Daoy (cell line): ENCODE measurements at regions not wholly inside any gene's neighbourhood (a gene's known extent, or its start where the extent isn't known, plus 50 kb on each side); places are given as distances from the start of the nearest gene placed in this dataset.

ENCODE experiments used
- DNase-seq: peaks from one replicate; pipeline ENCODE4 v3.0.0-alpha.2; 2015; ENCODE audit warnings: low read depth

DNA sequence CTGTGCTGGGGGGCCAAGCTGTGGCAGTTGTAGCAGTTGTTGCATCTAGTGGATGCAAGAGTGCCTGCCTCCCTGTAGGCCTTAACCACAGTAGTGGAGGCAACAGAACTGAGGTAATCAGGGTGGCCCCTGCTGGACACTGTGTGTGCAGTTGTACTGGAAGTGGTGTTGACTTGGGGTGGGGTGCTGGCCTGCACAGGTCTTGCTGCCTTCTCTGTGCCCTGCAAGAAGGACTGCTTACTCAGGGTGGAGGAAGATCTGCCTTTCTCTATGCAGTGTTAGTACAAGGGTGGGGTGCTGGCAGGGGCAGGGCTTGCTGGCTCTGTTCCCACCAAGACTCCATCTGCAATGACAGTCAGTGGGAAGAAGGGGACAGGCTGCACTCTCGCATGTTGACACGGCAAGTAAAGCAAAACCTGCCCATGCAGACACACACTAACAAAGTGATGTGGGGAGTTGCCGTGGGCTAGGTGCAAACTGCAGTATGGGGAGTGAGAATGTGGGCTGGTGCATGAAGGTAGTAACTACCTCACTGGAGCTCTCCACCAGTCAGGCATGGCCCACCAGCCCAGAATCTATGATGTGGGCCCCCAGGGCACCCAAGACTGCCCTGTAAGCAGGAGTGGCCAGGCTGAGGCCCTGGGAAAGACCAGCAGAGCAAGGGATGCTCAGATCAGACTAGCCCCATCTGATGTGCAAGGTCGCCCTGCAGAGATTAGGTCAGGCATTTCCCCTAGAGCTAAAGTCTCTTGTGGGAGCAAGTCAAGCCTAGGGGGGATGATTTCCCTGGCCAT lies 594.9 kb downstream of the TECRL start:
- DNase-seq = no peak

DNA sequence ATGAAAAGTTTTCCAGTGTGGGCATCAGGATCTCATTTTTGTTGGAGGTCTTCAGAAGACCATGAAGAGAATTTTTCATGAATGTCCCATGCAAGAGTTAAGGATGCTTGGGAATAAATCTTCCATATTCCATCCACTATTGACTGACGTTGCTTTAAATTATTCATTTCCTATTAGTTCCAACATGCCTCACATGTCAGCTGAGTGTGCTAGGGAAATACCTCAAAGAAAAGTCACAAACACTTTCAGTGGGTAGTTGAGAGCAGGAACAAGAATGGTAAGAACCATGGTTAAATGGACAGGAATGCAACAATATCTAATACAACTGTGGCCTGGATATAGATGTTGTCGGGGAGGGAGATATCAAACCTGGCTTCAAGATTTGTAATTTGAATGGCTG lies 610.1 kb downstream of the TECRL start:
- DNase-seq = no peak

DNA sequence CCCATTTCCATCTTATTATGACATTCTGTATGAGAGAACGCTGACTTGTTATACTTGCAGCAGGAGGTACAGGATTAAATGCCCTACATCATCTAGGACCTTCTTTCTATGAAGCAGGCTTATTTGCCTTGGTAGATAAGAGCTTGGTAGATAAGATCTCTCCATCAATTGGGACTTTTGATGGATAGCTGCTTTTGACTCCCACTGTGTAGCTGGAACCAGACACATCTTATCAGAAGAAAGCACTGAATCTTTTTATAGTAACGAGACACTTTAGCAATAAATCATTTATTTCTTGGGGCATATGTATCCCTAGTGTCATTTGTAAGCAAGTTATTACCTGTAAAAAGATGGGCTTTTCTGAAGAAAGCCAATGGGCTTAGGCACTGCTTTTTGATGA lies 613.9 kb downstream of the TECRL start:
- no peak for DNase-seq

DNA sequence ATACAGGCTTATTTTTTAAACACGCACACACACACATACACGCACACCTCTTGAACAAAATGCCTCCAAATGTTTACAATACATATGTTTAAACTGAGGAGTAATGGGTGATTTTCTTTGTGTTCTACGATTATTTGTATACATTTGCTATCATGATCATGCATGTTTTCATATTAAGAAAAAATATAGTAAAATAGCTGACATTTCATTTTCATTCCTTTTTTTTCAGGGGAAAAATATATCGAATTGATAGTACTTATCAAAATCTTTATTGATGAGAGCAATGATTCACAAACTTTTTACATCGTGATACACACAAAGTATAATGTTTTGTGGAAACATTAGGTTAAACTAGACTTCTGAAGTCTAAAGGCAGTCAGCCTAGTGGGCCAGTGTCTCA lies 618.9 kb downstream of the TECRL start:
- DNase-seq = no peak

DNA sequence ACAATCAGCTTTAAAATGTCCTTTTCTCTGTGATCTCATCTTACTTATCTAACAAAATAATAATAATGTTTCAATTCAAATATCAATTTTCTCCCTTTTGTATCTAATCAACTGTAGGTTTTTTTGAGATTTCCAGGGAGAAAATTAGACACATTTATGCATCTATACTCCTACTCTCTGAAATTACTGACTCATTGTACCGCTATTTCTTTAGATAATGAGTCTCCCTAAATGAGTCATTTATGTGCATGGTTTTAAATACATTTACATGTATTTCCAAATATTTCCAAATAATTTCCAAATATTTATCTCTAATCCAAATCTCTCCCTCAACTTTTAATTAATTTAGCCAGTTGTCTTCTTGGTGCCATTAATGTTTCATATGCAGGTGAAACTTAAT lies 621.0 kb downstream of the TECRL start:
- no peak for DNase-seq

DNA sequence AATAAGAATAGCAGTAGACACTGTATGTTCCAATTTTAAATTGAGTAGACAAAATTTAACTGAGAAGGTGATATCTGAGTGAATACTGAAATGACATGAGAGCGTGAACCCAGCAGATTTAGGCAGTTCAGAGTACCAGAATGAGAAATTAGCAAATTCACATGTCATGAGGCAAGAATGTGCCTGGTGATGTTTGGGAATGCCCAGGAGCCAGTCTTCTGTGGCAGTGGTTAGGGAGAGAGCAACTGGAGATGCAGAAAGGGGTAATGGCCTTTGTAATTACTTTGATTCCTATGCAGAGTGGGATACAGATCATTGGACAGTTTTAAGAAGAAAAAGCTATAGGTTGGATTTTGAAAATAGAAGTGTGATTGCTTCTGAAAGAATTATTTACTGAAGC lies 621.9 kb downstream of the TECRL start:
- no peak for DNase-seq

DNA sequence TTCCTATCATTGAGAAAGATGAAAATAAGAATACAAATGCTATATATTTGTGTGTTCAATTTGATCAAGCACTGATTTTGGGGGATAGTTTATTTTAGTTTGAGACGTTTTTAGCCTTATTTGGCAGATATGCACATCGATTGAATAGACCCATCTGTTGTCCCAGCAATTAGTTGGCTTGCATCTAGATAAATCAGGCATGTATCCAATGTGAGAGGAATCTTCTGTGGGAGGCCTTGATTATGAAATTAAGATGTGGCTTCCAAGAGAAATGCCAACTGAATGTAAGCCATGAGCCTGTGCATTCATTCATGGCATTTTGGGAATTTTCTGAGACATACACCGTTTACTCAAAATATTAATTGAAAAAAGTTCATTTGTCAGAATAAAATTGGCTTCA lies 623.1 kb downstream of the TECRL start:
- DNase-seq = no peak

DNA sequence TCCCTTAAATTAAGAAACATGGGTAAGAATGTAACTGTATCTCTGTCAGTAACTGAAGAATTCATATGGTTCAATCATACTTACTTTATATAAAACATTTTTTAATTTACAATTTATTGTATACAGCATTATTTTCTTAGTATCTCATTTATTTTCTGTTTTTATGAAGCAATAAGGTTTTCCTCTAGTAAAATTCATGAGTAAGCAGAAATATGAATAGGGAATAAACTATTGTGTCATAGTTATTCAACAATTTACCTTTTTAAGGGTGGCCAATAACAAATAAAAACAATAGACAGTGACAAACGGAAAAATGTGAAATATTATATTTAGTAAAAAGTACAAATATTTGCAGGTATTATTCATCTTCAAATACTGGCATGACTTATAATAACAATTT lies 624.4 kb downstream of the TECRL start:
- no peak for DNase-seq

DNA sequence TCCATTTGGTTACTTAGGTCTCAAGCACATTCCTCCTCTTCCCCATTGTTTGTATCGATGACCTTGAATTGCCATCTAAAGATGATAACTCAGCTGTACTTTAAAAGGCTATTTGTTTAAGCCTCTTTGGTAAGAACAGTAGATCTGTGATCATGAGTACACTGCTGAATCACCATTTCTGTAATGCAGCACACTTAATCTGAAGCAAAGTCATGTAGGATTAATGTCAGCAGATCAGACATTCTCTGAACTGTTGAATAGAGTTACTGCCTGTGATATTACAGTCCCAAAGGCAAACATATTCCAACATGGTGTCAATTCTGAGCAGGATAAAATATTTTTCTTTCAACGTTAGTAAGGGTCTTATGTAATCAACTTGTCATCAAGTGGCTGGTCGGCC lies 631.6 kb downstream of the TECRL start:
- no peak for DNase-seq

DNA sequence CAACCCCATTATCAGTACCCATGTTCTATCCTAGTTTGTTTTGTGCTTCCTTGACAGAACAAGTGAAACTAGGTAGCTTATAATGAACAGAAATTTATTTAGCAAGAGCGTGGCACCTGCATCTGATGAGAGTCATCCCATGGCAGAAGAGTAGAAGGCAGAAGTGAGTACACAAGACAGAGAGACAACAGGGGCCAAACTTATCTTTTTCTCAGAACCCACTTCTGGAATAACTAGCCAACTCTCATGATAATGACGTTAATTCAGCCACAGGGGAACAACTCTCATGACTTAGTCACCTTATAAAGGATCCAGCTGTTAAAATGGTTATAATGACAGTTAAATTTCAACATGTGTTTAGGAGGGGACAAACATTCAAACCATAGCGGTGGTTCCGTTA lies 644.9 kb downstream of the TECRL start:
- no peak for DNase-seq

DNA sequence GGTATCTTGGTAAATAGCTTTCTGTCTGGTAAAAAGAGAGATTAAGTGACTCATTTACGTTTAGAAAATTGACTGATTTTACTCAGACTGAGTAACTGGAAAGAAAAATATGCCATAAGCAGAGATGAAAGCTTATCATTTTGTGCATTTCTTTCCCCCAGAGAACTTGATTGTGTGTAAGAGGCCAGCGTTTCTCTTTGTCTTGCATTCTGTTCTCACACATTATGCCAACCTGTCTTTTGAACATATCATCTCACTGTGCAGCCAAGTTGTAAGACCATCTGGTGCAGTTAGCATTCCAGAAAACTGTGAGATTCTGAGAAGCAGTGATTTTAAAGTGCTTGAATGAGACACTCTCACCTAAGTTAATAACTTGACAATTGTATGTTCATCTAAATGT lies 651.3 kb downstream of the TECRL start:
- no peak for DNase-seq

DNA sequence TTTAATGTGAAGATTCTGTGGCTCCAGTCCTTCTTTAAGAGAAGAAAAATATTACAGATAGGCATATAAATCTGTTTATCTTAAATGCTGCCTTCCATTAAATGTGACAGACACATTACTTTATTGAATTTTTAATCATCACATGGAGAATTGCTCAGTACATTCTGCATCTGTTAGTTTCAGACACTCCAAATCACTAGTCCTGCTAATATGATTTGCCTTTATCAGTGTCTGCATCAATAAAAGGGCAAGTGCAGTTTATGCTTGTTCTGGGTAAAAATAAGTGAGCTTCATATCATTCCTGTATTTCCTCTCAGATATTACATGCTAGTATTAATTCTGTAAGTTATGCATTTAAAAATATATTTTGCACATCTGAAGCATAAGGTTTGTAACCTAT lies 666.4 kb downstream of the TECRL start:
- no peak for DNase-seq

DNA sequence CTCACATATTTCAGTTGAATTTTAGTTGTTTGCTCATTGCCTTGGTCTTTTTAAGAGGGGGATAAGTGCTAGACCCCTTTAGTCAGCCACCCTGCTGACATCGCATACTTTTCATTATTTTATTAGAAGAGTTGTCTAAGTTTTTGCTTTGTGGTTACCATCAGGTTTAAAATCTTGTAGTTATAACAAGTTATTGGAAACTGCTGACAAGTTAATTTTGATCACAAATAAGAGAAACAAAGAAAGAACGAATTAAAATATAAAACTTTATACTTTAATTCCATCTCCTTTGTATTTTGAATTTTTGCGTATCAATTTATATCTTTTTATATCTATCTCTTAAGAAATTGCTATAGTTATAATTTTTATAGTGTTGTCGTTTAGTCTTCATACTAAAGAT lies 679.7 kb downstream of the TECRL start:
- no peak for DNase-seq

DNA sequence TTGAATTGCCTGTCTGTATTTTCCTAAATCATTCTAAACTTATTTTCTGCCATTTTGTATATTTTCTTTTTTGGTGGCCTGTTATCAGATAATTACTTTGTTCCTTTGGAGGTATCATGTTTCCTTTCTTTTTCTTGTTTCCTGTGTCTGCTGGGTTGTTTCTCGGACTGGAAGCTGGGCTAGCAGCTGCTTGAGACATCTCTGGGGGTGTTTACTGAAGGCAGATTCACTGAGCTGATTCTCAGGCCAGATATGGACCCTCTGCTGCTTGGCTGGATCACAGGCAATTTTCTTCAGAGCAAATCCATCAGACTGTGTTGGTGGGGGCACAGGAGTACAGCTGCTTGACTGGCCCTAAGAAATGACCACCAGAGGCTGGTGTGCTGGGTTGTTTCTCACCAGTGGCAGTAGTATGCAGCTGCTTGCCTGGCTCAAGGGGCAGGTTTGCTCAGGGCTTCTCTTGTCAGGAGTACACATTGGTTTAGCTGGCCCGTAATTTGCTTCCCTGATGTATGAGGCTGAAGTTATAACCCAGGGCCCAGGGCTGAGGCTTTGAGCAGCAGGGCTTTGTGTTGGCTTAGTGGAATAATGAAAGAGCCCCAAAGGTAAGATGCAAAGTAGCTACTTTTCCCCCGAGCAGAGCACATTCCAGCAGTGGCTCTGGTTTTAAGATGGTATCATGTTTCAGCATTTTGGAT lies 680.6 kb downstream of the TECRL start:
- no peak for DNase-seq

DNA sequence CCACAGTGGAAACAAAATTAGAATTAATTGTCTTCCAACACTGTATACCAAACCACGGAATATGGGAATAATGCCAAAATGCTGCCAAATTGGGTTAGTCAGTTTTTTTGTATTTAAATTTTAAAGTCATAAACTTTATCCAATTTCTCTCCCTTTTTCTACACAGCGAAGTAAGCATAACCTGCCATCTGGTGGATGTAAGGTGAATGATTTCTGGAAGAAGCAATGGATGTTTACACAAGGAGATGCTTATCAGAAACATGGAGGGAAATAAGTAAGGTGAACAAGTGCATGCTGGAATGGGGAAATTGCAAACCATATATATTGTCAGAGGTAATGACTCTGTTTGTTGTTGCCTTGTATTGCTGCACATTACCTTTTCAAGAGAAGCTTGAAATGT lies 691.9 kb downstream of the TECRL start:
- no peak for DNase-seq

DNA sequence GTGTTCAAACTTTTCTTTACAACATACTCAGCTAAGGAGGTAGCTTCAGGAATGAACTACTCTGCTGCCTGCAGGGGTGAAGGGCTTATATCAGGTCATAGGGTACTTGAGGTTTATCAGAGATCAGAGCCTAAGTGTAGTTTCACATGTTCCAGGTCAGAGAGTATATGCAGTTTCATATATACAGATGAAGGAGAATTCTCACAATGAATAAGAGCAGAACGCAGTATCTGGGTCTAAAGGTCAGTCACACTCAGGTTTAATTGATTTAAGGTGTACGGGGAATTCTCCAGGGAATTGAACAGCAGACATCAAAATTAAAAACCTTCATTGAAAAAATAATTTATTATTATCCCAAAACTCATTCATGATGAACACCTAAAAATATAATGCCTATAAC lies 700.6 kb downstream of the TECRL start:
- DNase-seq = no peak

DNA sequence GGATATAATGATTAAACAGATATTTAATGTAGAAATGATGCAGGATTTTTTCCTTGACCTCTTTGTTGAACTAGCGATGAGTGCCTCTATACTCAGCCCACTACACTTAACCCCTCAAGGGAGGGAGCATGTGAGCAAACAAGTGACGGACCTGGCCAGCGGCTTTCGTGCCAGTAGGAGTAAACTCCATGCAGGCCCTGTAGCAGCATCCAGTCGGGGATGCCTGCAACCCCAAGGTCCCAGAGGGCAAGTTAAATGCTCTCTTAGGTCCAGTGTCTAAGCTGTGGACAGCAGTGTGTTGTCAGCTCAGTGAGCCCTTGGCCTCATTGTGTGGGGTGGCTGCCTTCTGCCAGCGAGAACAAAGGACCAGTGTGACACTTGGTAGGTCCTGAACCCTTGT lies 708.7 kb downstream of the TECRL start:
- DNase-seq = no peak

DNA sequence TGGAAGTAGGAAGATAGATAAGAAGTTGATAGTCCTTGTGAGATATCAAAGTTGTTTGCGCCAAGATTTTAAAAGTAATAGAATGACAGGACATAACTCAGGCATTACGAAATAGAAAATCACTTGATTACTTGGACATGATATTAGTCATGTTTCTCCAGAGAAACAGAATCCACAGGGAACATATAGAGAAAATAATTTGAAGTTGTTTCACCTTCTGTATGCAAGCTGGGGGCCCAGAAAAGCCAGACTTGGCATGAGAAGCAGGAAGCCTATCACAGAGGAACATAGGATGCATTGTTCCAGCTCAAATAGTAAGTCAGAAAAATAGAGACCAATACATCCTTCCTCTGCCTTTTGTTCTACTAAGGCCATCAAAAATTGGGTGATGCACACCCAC lies 715.9 kb downstream of the TECRL start:
- DNase-seq = no peak

DNA sequence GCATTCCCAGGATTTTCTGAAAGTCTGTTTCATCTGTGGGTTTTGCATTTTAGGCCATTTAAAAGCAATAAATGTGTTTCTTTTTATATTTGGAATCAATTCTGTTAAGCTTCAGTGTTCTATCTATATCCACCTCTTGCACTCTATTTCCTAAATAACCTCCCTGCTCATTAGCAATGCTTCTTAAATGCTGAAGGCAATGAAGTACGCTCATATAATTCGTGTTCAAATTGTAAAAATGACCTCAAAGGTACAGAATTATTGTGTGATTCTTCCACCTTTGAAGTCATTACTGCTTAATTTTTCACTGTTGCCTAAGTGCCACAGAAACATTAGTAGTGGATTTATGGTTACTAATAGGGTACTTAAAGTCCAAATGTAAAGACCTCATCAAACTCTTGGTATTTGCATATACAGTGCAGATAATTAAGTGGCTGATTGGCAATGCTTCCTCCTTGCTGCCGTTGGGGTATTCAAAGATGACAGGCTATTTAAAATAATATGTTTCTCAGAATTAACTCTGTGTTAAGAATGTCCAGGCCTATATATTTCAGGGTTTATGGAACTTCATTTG lies 730.8 kb downstream of the TECRL start:
- DNase-seq = no peak

DNA sequence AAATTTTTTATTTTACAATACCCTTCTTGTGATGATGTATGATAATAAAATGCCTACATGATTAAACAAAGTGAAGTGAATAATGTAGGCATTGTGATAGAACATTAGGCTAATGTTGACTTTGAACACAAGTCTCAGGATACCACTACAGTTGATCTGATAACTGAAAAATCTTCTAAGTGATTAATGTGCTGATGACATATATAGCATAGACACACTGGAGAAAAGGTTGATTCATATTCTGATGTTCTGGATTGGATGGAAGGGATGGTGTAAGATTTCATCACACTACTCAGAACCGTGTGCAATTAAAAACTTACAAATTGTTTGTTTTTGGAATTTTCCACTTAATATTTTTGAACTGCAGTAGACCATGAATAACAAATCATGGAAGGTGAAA lies 738.5 kb downstream of the TECRL start:
- no peak for DNase-seq

DNA sequence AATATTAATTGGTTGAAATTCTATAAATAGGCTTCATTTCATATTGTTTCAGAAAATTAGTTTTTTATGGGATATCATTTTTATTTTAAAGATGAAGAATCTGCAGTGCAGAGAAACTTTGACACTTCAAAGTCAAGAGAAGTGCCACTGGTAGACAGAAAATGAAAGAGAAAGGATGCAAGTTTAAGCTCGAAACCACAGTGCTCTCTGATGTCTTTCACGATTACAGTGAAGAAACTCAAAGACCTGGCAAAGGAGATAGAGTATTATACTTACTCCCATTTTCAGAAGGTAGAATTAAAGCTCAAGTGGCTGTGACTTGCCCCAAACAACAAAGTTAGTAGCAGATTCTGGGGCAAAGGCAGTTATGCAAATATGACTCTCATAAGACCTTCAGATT lies 745.4 kb downstream of the TECRL start:
- no peak for DNase-seq

DNA sequence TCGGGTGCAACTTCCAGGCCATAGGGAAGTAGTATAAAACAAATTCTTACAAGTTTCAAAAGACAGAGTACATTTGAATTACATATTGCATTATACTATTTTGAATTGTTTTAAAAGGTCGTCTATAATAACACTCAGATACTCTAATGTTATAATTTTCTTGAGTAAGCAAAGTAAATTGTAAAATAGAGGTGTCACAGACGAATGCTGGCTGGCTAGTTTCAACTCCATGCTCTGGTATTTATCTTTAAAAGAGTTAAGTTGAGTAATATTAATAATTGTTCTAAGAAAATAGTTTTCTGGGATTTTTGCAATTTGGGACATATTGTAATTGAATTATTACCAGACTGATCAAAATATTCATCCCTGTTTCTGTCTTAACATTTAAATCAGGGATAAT lies 764.9 kb downstream of the TECRL start:
- DNase-seq = no peak

DNA sequence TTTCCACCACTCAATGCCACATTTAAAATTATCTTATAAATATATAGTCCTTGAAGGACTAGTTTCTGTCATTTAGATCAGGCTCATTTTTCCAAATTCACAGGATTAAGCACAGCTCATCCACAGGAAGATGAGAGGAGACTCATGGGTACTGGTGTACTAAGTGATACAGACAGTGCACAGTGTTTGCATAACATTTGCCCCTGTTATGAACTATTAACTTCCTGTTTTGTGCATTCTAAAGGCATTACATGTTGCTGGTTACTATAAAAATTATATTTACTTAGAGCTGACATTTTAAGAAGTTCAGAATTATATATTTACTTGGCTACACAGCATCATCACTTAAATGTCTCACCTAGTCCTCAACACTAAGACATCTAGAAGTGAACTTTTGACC lies 772.0 kb downstream of the TECRL start:
- DNase-seq = no peak
